Body of pancreas (tissue), 4 donors: ENCODE measurements at regions not wholly inside any gene's neighbourhood (a gene's known extent, or its start where the extent isn't known, plus 50 kb on each side); places are given as distances from the start of the nearest gene placed in this dataset.

ENCODE experiments used
- ATAC-seq: fragments of 150-250 bp; one replicate; pipeline ENCODE4 v1.9.1; 2016
- DNase-seq, 4 donors: peaks; one replicate each; pipeline ENCODE4 v3.0.0-alpha.2; 2019
- H3K27ac ChIP-seq, 4 donors: fragments of 200-600 bp; sonication (generic); 1 replicate in 3 of 4; 2 replicates in 1 of 4; pipeline versions ENCODE4 v1.5.1 to v1.6.1; 2016 to 2019; ENCODE audit warnings: mild to moderate bottlenecking in 1 of 4, mixed read lengths in 1 of 4, moderate library complexity in 1 of 4
- H3K27me3 ChIP-seq, 2 donors: fragments of 200-600 bp; sonication (generic); one replicate each; pipeline ENCODE4 v1.6.0; 2016; ENCODE audit warnings: mild to moderate bottlenecking in 1 of 2
- H3K36me3 ChIP-seq, 2 donors: fragments of 200-600 bp; sonication (generic); replicated peaks in 1 of 2; 2 replicates each; pipeline ENCODE4 v1.5.1; 2016; ENCODE audit warnings: low read depth in 2 of 2; ENCODE audit not compliant: insufficient read depth in 1 of 2
- H3K4me1 ChIP-seq: fragments of 200-600 bp; sonication (generic); one replicate; pipeline ENCODE4 v1.6.0; 2016
- H3K4me3 ChIP-seq, 2 donors: fragments of 200-600 bp; sonication (generic); 1 replicate in 1 of 2; 2 replicates in 1 of 2; pipeline ENCODE4 v1.5.1; 2016 to 2019
- H3K9me3 ChIP-seq, 3 donors: fragments of 200-600 bp; sonication (generic); 1 replicate in 2 of 3; 2 replicates in 1 of 3; pipeline ENCODE4 v1.5.1; 2016
- CTCF ChIP-seq, 7 experiments: fragments of 450-650 bp in 4 of 7; fragments of 200-600 bp in 3 of 7; sonication (generic) in 3 of 7; IDR thresholded peaks; one replicate each; pipeline ENCODE4 v1.5.1; 2016 to 2019; ENCODE audit warnings: antibody characterized with exemption in 7 of 7
- POLR2A ChIP-seq, 3 donors: fragments of 450-650 bp; IDR thresholded peaks; one replicate each; pipeline ENCODE4 v1.6.1; 2016; ENCODE audit warnings: antibody characterized with exemption in 3 of 3, mild to moderate bottlenecking in 2 of 3
- WGBS, 2 donors: methylation state at CpG; one replicate each; pipeline ENCODE4 v1.1.5; 2017; 5-methylcytosine and 5-hydroxymethylcytosine counted together
- intact Hi-C: fragments of 100-400 bp; cut with DNase I; formaldehyde crosslinking; loops from one replicate; pipeline ENCODE4 v1.15.1; 2023

DNA sequence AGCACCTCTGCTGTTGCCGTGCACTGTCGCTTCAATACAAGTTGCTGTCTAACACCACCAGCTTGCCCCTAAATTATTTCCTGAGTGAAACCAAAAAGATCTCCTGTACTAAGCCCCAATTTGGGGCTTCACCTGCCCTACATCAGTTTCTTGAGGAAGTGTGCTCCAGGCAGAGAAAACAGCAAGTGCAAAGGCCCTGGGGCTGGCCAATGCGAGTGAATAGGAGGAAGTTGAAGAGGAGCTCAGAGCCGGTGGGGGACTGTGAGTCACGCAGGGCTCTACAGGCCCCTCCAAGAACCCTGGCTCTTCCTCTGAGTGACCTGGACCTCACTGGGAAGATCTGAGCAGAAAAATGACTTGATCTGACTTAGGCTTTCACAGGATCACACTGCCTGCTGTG, 117.2 kb downstream of the IPO8 start:
- no peaks in the 10 kb centered on the region for H3K27me3 ChIP-seq
- TF ChIP-seq POLR2A (IDR thresholded peaks at IDR 0.05) (no peak), CTCF (IDR thresholded peaks at IDR 0.05) (no peak)

DNA sequence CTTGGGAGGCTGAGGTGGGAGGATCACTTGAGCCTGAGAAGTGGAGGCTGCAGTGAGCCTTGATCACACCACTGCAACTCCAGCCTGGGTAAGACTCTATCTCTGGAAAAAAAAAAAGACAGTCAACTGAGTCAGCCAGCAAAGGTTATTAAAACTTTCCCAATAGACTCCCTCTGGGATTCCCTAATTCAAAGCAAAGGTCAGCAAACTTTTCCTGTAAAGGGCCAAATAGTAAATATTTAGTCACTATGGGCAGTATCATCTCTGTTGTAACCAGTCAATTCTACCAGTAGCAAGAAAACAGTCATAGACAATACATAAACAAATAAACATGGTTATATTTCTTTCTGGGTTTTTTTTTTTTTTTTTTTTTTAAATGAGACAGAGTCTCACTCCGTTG, 122.5 kb downstream of the IPO8 start:
- no peaks in the 10 kb centered on the region for H3K27me3 ChIP-seq
- no peak for ATAC-seq
- peaks cover 26% of the 10 kb centered on the region for H3K4me1 ChIP-seq
- WGBS, 2 donors = 100% methylated on average over 1 of the region's 1 CpG
- no peaks in the 10 kb centered on the region for H3K36me3 ChIP-seq
- H3K9me3 ChIP-seq = no peaks in the 10 kb centered on the region
- intact Hi-C loops = no loop called here
- TF ChIP-seq POLR2A (IDR thresholded peaks at IDR 0.05) (no peak), CTCF (IDR thresholded peaks at IDR 0.05) (no peak)
- no peak overlapping the region for H3K4me3 ChIP-seq
- no peak overlapping the region for H3K27ac ChIP-seq
- DNase-seq = no peak

More for the DNA sequence above, 117.2 kb downstream of the IPO8 start:
- Histone ChIP-seq H3K4me1 (no peaks in the 10 kb centered on the region), H3K4me3 (no peak overlapping the region), H3K36me3 (no peaks in the 10 kb centered on the region), H3K27ac (no peak overlapping the region), H3K9me3 (no peaks in the 10 kb centered on the region)
- 71 to 73% methylated on average over 5 of the region's 5 CpGs for WGBS, 2 donors
- intact Hi-C loops = no loop called here
- ATAC-seq (no peak), DNase-seq (no peak)

- DNase-seq = peak; percentile 39 to 66 (median 54)
- Histone ChIP-seq H3K4me1 (peaks cover 39% of the 10 kb centered on the region), H3K27ac (peak overlapping the region in 3 of 4 donors; percentile 47 to 68 (median 64)), H3K4me3 (no peak overlapping the region), H3K27me3 (no peaks in the 10 kb centered on the region), H3K9me3 (no peaks in the 10 kb centered on the region), H3K36me3 (no peaks in the 10 kb centered on the region)
- TF ChIP-seq CTCF (IDR thresholded peaks at IDR 0.05) = no peak
- no peak for TF ChIP-seq POLR2A (IDR thresholded peaks at IDR 0.05)
- intact Hi-C loops = no loop called here
- ATAC-seq = peak; percentile 90
- 36 to 47% methylated on average over 5 of the region's 5 CpGs for WGBS, 2 donors
Observed at GRCh38 chr12:30570211-30570890, 125.3 kb downstream of the IPO8 start.

DNA sequence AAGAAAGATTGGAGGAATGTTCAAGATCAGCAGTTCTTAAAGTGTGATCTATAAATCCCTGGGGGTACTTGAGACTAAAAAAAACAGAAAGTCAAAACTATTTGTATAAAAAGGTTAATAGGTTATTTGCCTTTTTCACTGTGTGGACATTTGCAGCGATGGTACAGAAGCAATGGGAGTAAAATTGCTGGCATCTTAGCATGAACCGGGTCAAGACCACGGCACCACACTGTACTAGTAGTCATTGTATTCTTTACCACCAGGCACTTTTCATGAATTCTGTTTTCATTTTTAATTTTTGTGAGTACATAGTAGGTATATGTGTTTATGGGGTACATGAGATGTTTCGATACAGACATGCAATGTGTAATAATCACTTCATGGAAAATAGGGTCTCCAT, 126.2 kb downstream of the IPO8 start:
- H3K4me1 ChIP-seq = peaks cover 39% of the 10 kb centered on the region

More for the DNA sequence above, 126.2 kb downstream of the IPO8 start:
- WGBS, 2 donors = 78 to 85% methylated on average over 4 of the region's 4 CpGs
- DNase-seq = peak in 2 of 4 donors; percentile 19 to 22
- Histone ChIP-seq H3K4me3 (no peak overlapping the region), H3K9me3 (no peaks in the 10 kb centered on the region), H3K27me3 (no peaks in the 10 kb centered on the region), H3K27ac (peak overlapping the region in 2 of 4 donors; percentile 47 to 64), H3K36me3 (no peaks in the 10 kb centered on the region)
- TF ChIP-seq POLR2A (IDR thresholded peaks at IDR 0.05) (no peak), CTCF (IDR thresholded peaks at IDR 0.05) (peak in 1 of 7 experiments; percentile 3)
- no peak for ATAC-seq
- intact Hi-C loops = no loop called here
